Stimulated activated CD4-positive, alpha-beta T cell treated with anti-CD3 and anti-CD28 coated beads, TNF-alpha, amount 100 ng/mL, for 4 hours (primary cell): ENCODE measurements at regions not wholly inside any gene's neighbourhood (a gene's known extent, or its start where the extent isn't known, plus 50 kb on each side); places are given as distances from the start of the nearest gene placed in this dataset.
"Not testable (repeated sequence)": the region's sequence is repeated elsewhere in the genome, so short reads cannot be mapped to it uniquely, and the experiment has no call there.

Source experiments
- DNase-seq, 3 experiments: peaks; one replicate each; pipeline ENCODE4 v3.0.0-alpha.2; 2020; ENCODE audit warnings: low read depth in 3 of 3

GRCh38 chr4:106524772-106525171 lies 156.2 kb upstream of the GIMD1 start:
- DNase-seq: not testable (repeated sequence)

GRCh38 chr4:106522839-106523238 lies 154.3 kb upstream of the GIMD1 start:
- no peak for DNase-seq

- no peak for DNase-seq
Observed at GRCh38 chr4:106512706-106513105, 144.1 kb upstream of the GIMD1 start.

GRCh38 chr4:106507440-106507839 lies 138.9 kb upstream of the GIMD1 start:
- no peak for DNase-seq

GRCh38 chr4:106503116-106504050 lies 134.8 kb upstream of the GIMD1 start:
- no peak for DNase-seq

- peak in 1 of 3 experiments; percentile 6 for DNase-seq
Observed at GRCh38 chr4:106502106-106502699, 133.6 kb upstream of the GIMD1 start.

GRCh38 chr4:106497271-106497670 lies 128.7 kb upstream of the GIMD1 start:
- DNase-seq: no peak

- DNase-seq: no peak
Observed at GRCh38 chr4:106496061-106496460, 127.5 kb upstream of the GIMD1 start.

- no peak for DNase-seq
Observed at GRCh38 chr4:106495476-106495875, 126.9 kb upstream of the GIMD1 start.

GRCh38 chr4:106494066-106494465 lies 125.5 kb upstream of the GIMD1 start:
- DNase-seq: no peak

- no peak for DNase-seq
Observed at GRCh38 chr4:106493086-106493485, 124.5 kb upstream of the GIMD1 start.

- DNase-seq: no peak
Observed at GRCh38 chr4:106486533-106486932, 118.0 kb upstream of the GIMD1 start.

GRCh38 chr4:106481801-106482200 lies 113.2 kb upstream of the GIMD1 start:
- no peak for DNase-seq

GRCh38 chr4:106478152-106478551 lies 109.6 kb upstream of the GIMD1 start:
- no peak for DNase-seq

GRCh38 chr4:106476741-106477140 lies 108.2 kb upstream of the GIMD1 start:
- DNase-seq: no peak

GRCh38 chr4:106473515-106473914 lies 104.9 kb upstream of the GIMD1 start:
- no peak for DNase-seq

- no peak for DNase-seq
Observed at GRCh38 chr4:106471151-106471550, 102.6 kb upstream of the GIMD1 start.

GRCh38 chr4:106463622-106464021 lies 95.0 kb upstream of the GIMD1 start:
- no peak for DNase-seq

- DNase-seq: no peak
Observed at GRCh38 chr4:106454581-106454980, 86.0 kb upstream of the GIMD1 start.

- no peak for DNase-seq
Observed at GRCh38 chr4:106454021-106454420, 85.4 kb upstream of the GIMD1 start.

- no peak for DNase-seq
Observed at GRCh38 chr4:106451091-106451490, 82.5 kb upstream of the GIMD1 start.

GRCh38 chr4:106450249-106450648 lies 81.7 kb upstream of the GIMD1 start:
- DNase-seq: no peak

GRCh38 chr4:106444557-106444956 lies 76.0 kb upstream of the GIMD1 start:
- DNase-seq: no peak
